ENCODE measurements at regions not wholly inside any gene's neighbourhood (a gene's known extent, or its start where the extent isn't known, plus 50 kb on each side); places are given as distances from the start of the nearest gene placed in this dataset.

DNA sequence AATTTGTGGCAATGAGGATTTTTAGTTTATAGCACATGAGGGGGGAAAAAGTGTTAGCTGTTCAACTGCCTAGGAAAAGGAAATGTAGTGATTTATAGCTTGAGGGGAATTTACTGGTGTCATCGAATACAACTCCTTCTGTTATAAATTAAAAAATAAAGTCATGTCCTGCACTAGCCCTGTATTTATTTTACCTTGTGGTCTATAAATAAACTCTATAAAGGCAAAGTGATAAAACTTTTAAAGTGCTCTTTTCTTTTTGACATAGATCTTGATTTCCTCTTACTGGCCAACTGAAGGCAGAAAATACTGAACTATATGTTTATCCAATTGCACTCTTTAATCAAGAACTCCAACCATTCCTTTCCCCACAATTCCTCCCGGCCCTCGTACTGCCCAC, 672.1 kb upstream of the SLIT2 start:
- peak overlapping the region; percentile 71 for H3K27ac ChIP-seq (ENCODE audit: low read depth, low read length, poor library complexity, severe bottlenecking)
- POLR2A ChIA-PET (ENCODE audit: low non-redundant PET), result no interaction called here
- CTCF ChIA-PET, result interaction anchor here (0.6 kb wide), 1 partner anchor 1261 kb away, joined by 3 read pairs; no protein-coding TSS in a partner anchor
- no peaks in the 10 kb centered on the region for H3K36me3 ChIP-seq (ENCODE audit: insufficient read depth, low read length, poor library complexity, severe bottlenecking)
- H3K4me3 ChIP-seq (ENCODE audit: low read depth, low read length, poor library complexity, severe bottlenecking), result no peak overlapping the region
- no peak for TF ChIP-seq EZH2 (IDR thresholded peaks at IDR 0.05; ENCODE audit: borderline replicate concordance, low read depth, low read length, poor library complexity, severe bottlenecking)
- TF ChIP-seq, protein P1, sequence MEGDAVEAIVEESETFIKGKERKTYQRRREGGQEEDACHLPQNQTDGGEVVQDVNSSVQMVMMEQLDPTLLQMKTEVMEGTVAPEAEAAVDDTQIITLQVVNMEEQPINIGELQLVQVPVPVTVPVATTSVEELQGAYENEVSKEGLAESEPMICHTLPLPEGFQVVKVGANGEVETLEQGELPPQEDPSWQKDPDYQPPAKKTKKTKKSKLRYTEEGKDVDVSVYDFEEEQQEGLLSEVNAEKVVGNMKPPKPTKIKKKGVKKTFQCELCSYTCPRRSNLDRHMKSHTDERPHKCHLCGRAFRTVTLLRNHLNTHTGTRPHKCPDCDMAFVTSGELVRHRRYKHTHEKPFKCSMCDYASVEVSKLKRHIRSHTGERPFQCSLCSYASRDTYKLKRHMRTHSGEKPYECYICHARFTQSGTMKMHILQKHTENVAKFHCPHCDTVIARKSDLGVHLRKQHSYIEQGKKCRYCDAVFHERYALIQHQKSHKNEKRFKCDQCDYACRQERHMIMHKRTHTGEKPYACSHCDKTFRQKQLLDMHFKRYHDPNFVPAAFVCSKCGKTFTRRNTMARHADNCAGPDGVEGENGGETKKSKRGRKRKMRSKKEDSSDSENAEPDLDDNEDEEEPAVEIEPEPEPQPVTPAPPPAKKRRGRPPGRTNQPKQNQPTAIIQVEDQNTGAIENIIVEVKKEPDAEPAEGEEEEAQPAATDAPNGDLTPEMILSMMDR (conservative IDR thresholded peaks at IDR 0.05; ENCODE audit: low read depth, low read length), result no peak
- BruUV-seq (replicated peaks), result no TSS peak
- H3K9me3 ChIP-seq (ENCODE audit: low read depth, low read length, poor library complexity, severe bottlenecking), result no peaks in the 10 kb centered on the region
- intact Hi-C loops (cut with micrococcal nuclease; ENCODE audit: unreplicated experiment), result no loop called here
- H3K4me1 ChIP-seq (ENCODE audit: insufficient read depth, low read length, poor library complexity, severe bottlenecking), result peaks cover 51% of the 10 kb centered on the region
- H3K27me3 ChIP-seq (replicated peaks; ENCODE audit: insufficient read depth, low read depth, low read length, poor library complexity), result no peaks in the 10 kb centered on the region
- peak; percentile 25 for DNase-seq (ENCODE audit: low spot score)

DNA sequence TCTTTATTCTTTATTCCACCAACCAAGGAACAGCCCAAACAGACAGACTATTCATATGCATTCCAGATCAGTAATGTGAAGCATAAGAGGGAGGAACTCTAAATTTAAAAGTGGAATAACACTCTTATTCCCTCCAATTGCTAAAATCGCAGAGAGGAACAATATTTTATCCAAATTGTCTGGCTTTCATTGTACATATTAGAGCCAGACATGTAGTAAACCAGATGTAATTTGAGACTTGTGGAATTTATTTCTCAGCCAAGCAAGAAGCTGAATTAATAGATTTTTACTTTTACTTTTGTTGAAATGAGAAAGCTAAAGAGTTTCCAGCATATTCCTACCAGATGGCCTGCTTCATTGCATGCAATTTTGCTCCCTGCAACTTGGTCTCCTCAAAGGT, 674.6 kb upstream of the SLIT2 start:
- Histone ChIP-seq H3K4me3 (ENCODE audit: low read depth, low read length, poor library complexity, severe bottlenecking) (no peak overlapping the region), H3K4me1 (ENCODE audit: insufficient read depth, low read length, poor library complexity, severe bottlenecking) (peaks cover 51% of the 10 kb centered on the region), H3K27me3 (replicated peaks; ENCODE audit: insufficient read depth, low read depth, low read length, poor library complexity) (no peaks in the 10 kb centered on the region), H3K9me3 (ENCODE audit: low read depth, low read length, poor library complexity, severe bottlenecking) (no peaks in the 10 kb centered on the region), H3K27ac (ENCODE audit: low read depth, low read length, poor library complexity, severe bottlenecking) (no peak overlapping the region), H3K36me3 (ENCODE audit: insufficient read depth, low read length, poor library complexity, severe bottlenecking) (no peaks in the 10 kb centered on the region)
- no peak for TF ChIP-seq EZH2 (IDR thresholded peaks at IDR 0.05; ENCODE audit: borderline replicate concordance, low read depth, low read length, poor library complexity, severe bottlenecking)
- TF ChIP-seq, protein P1 (conservative IDR thresholded peaks at IDR 0.05; ENCODE audit: low read depth, low read length), result no peak
- no peak for DNase-seq (ENCODE audit: low spot score)
- BruUV-seq (replicated peaks), result no TSS peak
- CTCF ChIA-PET, result no interaction called here
- intact Hi-C loops (cut with micrococcal nuclease; ENCODE audit: unreplicated experiment), result no loop called here
- POLR2A ChIA-PET (ENCODE audit: low non-redundant PET), result no interaction called here

DNA sequence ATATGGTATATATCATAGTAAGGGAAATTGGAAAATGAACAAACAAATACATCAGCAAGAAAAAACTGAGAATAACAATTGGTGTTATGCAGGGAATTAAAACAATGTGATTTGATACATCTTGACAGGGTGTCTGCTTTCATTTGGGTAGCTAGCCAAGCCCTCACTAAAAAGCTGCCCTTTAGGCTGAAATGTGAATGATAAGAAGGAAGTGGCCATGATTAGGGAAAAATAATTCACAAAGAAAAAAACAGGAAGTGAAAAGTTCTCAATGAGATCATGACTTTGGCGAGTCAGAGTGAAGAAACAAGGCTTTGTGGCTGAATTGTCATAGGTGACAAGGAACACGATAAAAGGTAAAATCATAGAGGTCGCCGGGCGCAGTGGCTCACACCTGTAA, 675.8 kb upstream of the SLIT2 start:
- BruUV-seq (replicated peaks), result no TSS peak
- DNase-seq (ENCODE audit: low spot score), result peak; percentile 5
- POLR2A ChIA-PET (ENCODE audit: low non-redundant PET), result interaction anchor here (0.6 kb wide), 1 partner anchor 8 kb away, joined by 4 read pairs; no protein-coding TSS in a partner anchor
- Histone ChIP-seq H3K4me3 (ENCODE audit: low read depth, low read length, poor library complexity, severe bottlenecking) (no peak overlapping the region), H3K27me3 (replicated peaks; ENCODE audit: insufficient read depth, low read depth, low read length, poor library complexity) (no peaks in the 10 kb centered on the region), H3K4me1 (ENCODE audit: insufficient read depth, low read length, poor library complexity, severe bottlenecking) (peaks cover 49% of the 10 kb centered on the region), H3K27ac (ENCODE audit: low read depth, low read length, poor library complexity, severe bottlenecking) (no peak overlapping the region), H3K9me3 (ENCODE audit: low read depth, low read length, poor library complexity, severe bottlenecking) (no peaks in the 10 kb centered on the region), H3K36me3 (ENCODE audit: insufficient read depth, low read length, poor library complexity, severe bottlenecking) (no peaks in the 10 kb centered on the region)
- CTCF ChIA-PET, result no interaction called here
- TF ChIP-seq, protein P1 (conservative IDR thresholded peaks at IDR 0.05; ENCODE audit: low read depth, low read length), result no peak
- no peak for TF ChIP-seq EZH2 (IDR thresholded peaks at IDR 0.05; ENCODE audit: borderline replicate concordance, low read depth, low read length, poor library complexity, severe bottlenecking)
- intact Hi-C loops (cut with micrococcal nuclease; ENCODE audit: unreplicated experiment), result no loop called here
